ENCODE measurements at regions not wholly inside any gene's neighbourhood (a gene's known extent, or its start where the extent isn't known, plus 50 kb on each side); places are given as distances from the start of the nearest gene placed in this dataset.
"Not testable (repeated sequence)": the region's sequence is repeated elsewhere in the genome, so short reads cannot be mapped to it uniquely, and the experiment has no call there.

DNA sequence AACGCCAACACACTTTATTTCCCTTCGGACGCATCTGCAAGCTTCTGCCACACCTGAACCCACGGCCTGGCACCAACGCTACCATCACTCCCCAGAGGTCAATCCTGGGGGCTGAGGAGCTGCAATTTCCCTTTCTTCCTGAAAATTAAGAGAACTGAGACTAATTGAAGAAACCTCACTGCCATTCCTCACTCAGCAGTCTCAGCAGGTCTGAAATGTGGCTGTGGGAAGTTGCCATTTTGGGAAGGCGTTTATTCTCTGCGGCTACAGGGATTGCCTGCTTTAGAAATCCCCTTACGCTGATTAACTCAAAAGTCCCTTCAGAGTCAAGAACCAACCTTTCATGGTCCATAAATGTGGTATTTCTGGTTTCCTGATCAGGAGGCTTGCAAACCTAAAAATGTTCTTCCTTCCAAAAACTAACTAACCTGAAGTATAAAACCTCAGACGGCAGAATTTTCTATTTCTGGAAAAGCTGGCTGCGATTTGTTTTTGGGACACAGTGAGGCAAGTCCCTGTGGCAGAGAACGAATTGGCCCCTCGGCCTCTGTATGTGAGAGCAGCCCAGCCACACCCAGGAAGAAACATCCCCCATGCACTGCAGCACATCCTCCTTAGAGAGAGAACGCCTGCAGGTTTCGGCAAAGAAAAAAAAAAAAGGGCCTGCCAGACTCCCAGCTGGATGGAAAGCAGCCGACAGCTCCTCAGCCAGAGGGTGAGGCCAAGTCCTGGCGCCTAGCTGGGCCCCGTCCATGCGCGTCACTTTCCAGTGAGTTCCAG lies 5404.8 kb upstream of the TPTE start:
- TF ChIP-seq, protein P1, sequence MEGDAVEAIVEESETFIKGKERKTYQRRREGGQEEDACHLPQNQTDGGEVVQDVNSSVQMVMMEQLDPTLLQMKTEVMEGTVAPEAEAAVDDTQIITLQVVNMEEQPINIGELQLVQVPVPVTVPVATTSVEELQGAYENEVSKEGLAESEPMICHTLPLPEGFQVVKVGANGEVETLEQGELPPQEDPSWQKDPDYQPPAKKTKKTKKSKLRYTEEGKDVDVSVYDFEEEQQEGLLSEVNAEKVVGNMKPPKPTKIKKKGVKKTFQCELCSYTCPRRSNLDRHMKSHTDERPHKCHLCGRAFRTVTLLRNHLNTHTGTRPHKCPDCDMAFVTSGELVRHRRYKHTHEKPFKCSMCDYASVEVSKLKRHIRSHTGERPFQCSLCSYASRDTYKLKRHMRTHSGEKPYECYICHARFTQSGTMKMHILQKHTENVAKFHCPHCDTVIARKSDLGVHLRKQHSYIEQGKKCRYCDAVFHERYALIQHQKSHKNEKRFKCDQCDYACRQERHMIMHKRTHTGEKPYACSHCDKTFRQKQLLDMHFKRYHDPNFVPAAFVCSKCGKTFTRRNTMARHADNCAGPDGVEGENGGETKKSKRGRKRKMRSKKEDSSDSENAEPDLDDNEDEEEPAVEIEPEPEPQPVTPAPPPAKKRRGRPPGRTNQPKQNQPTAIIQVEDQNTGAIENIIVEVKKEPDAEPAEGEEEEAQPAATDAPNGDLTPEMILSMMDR (IDR thresholded peaks at IDR 0.05): not testable (repeated sequence)
- TF ChIP-seq EZH2 (IDR thresholded peaks at IDR 0.05): not testable (repeated sequence)

All from neural progenitor cell (in vitro differentiated cells).